Stomach smooth muscle (tissue), 2 donors: ENCODE measurements at regions not wholly inside any gene's neighbourhood (a gene's known extent, or its start where the extent isn't known, plus 50 kb on each side); places are given as distances from the start of the nearest gene placed in this dataset.

Experiments used
- H3K27ac ChIP-seq: one replicate; pipeline ENCODE4 v1.7.0; 2013; ENCODE audit warnings: mild to moderate bottlenecking, low read length, inconsistent platforms
- H3K27me3 ChIP-seq, 2 donors: one replicate each; pipeline ENCODE4 v1.7.0; 2013; ENCODE audit warnings: low read length in 2 of 2; ENCODE audit not compliant: insufficient read depth in 2 of 2, control insufficient read depth in 1 of 2
- H3K36me3 ChIP-seq, 2 donors: one replicate each; pipeline ENCODE4 v1.7.0; 2013; ENCODE audit warnings: low read length in 2 of 2; ENCODE audit not compliant: control insufficient read depth in 2 of 2, insufficient read depth in 2 of 2
- H3K4me1 ChIP-seq: one replicate; pipeline ENCODE4 v1.7.0; 2013; ENCODE audit warnings: low read length; ENCODE audit not compliant: control insufficient read depth, insufficient read depth
- H3K4me3 ChIP-seq, 2 donors: one replicate each; pipeline ENCODE4 v1.7.0; 2013; ENCODE audit warnings: low read length in 2 of 2
- H3K9ac ChIP-seq, 2 donors: one replicate each; pipeline ENCODE4 v1.7.0; 2013; ENCODE audit warnings: low read length in 2 of 2, mild to moderate bottlenecking in 1 of 2
- H3K9me3 ChIP-seq, 2 donors: one replicate each; pipeline ENCODE4 v1.7.0; 2013; ENCODE audit warnings: low read length in 2 of 2; ENCODE audit not compliant: control insufficient read depth in 2 of 2
- donor health status: healthy.
- donor health status: Pancreatic carcinoma.

GRCh38 chr6:144588697-144589325 is 303.7 kb downstream of the UTRN start:
- H3K9me3 ChIP-seq: no peaks in the 10 kb centered on the region

GRCh38 chr6:144590532-144590931 is 305.4 kb downstream of the UTRN start:
- Histone ChIP-seq H3K27me3 (no peaks in the 10 kb centered on the region), H3K9me3 (no peaks in the 10 kb centered on the region), H3K4me1 (no peaks in the 10 kb centered on the region), H3K27ac (no peak overlapping the region), H3K9ac (no peak overlapping the region), H3K36me3 (peaks cover 0 to 5% of the 10 kb centered on the region in 2 donors), H3K4me3 (no peak overlapping the region)

More at GRCh38 chr6:144588697-144589325, 303.7 kb downstream of the UTRN start:
- H3K27me3 ChIP-seq: no peaks in the 10 kb centered on the region
- no peak overlapping the region for H3K9ac ChIP-seq
- H3K4me3 ChIP-seq: no peak overlapping the region
- H3K27ac ChIP-seq: no peak overlapping the region
- H3K36me3 ChIP-seq: peaks cover 0 to 5% of the 10 kb centered on the region in 2 donors
- H3K4me1 ChIP-seq: no peaks in the 10 kb centered on the region

- H3K27ac ChIP-seq: no peak overlapping the region
- H3K36me3 ChIP-seq: no peaks in the 10 kb centered on the region
- no peaks in the 10 kb centered on the region for H3K9me3 ChIP-seq
- no peaks in the 10 kb centered on the region for H3K27me3 ChIP-seq
- H3K9ac ChIP-seq: no peak overlapping the region
- H3K4me3 ChIP-seq: no peak overlapping the region
- H3K4me1 ChIP-seq: no peaks in the 10 kb centered on the region
These were observed 308.3 kb downstream of the UTRN start for GRCh38 chr6:144593392-144593791.

- Histone ChIP-seq H3K27me3 (no peaks in the 10 kb centered on the region), H3K4me3 (no peak overlapping the region), H3K36me3 (no peaks in the 10 kb centered on the region), H3K9ac (no peak overlapping the region), H3K4me1 (no peaks in the 10 kb centered on the region), H3K27ac (no peak overlapping the region), H3K9me3 (no peaks in the 10 kb centered on the region)
These were observed 309.4 kb downstream of the UTRN start for GRCh38 chr6:144594585-144594984.

GRCh38 chr6:144595266-144595665 is 310.1 kb downstream of the UTRN start:
- H3K4me3 ChIP-seq: no peak overlapping the region
- H3K27ac ChIP-seq: no peak overlapping the region
- no peaks in the 10 kb centered on the region for H3K4me1 ChIP-seq
- H3K27me3 ChIP-seq: no peaks in the 10 kb centered on the region
- H3K36me3 ChIP-seq: peaks cover 0 to 4% of the 10 kb centered on the region in 2 donors
- H3K9ac ChIP-seq: no peak overlapping the region
- H3K9me3 ChIP-seq: no peaks in the 10 kb centered on the region

- H3K36me3 ChIP-seq: peaks cover 0 to 8% of the 10 kb centered on the region in 2 donors
- no peak overlapping the region for H3K27ac ChIP-seq
- H3K4me3 ChIP-seq: no peak overlapping the region
These were observed 312.4 kb downstream of the UTRN start for GRCh38 chr6:144597511-144597910.

GRCh38 chr6:144599615-144600014 is 314.5 kb downstream of the UTRN start:
- Histone ChIP-seq H3K36me3 (peaks cover 0 to 8% of the 10 kb centered on the region in 2 donors), H3K27ac (no peak overlapping the region), H3K27me3 (no peaks in the 10 kb centered on the region), H3K9ac (no peak overlapping the region), H3K9me3 (peaks cover 0 to 6% of the 10 kb centered on the region in 2 donors), H3K4me1 (no peaks in the 10 kb centered on the region), H3K4me3 (no peak overlapping the region)

More at GRCh38 chr6:144597511-144597910, 312.4 kb downstream of the UTRN start:
- H3K27me3 ChIP-seq: no peaks in the 10 kb centered on the region
- no peaks in the 10 kb centered on the region for H3K4me1 ChIP-seq
- peaks cover 0 to 6% of the 10 kb centered on the region in 2 donors for H3K9me3 ChIP-seq
- H3K9ac ChIP-seq: no peak overlapping the region

- no peak overlapping the region for H3K4me3 ChIP-seq
- H3K9me3 ChIP-seq: peaks cover 0 to 6% of the 10 kb centered on the region in 2 donors
- no peaks in the 10 kb centered on the region for H3K4me1 ChIP-seq
- H3K9ac ChIP-seq: no peak overlapping the region
- H3K27ac ChIP-seq: no peak overlapping the region
- peaks cover 0 to 8% of the 10 kb centered on the region in 2 donors for H3K36me3 ChIP-seq
- no peaks in the 10 kb centered on the region for H3K27me3 ChIP-seq
These were observed 316.1 kb downstream of the UTRN start for GRCh38 chr6:144601221-144601620.

- H3K36me3 ChIP-seq: peaks cover 0 to 8% of the 10 kb centered on the region in 2 donors
- no peak overlapping the region for H3K4me3 ChIP-seq
- H3K9me3 ChIP-seq: peaks cover 0 to 6% of the 10 kb centered on the region in 2 donors
- H3K4me1 ChIP-seq: no peaks in the 10 kb centered on the region
- no peaks in the 10 kb centered on the region for H3K27me3 ChIP-seq
- no peak overlapping the region for H3K27ac ChIP-seq
- no peak overlapping the region for H3K9ac ChIP-seq
These were observed 317.5 kb downstream of the UTRN start for GRCh38 chr6:144602523-144603180.

- H3K9me3 ChIP-seq: no peaks in the 10 kb centered on the region
- H3K4me3 ChIP-seq: no peak overlapping the region
These were observed 320.9 kb downstream of the UTRN start for GRCh38 chr6:144606083-144606482.

More at GRCh38 chr6:144606083-144606482, 320.9 kb downstream of the UTRN start:
- Histone ChIP-seq H3K4me1 (no peaks in the 10 kb centered on the region), H3K9ac (no peak overlapping the region), H3K27ac (no peak overlapping the region), H3K27me3 (no peaks in the 10 kb centered on the region), H3K36me3 (no peaks in the 10 kb centered on the region)
